NCI-H2107 (cell line): ENCODE measurements at regions not wholly inside any gene's neighbourhood (a gene's known extent, or its start where the extent isn't known, plus 50 kb on each side); places are given as distances from the start of the nearest gene placed in this dataset.
"Not testable (repeated sequence)": the region's sequence is repeated elsewhere in the genome, so short reads cannot be mapped to it uniquely, and the experiment has no call there.

ENCODE experiments used
- DNase-seq: peaks from one replicate; lab custom pipeline; 2025; lab: John Stamatoyannopoulos, UW

- no peak for DNase-seq
These were observed 156.3 kb upstream of the SKOR2 start for GRCh38 chr18:47407736-47408135.

GRCh38 chr18:47404845-47405244, 153.4 kb upstream of the SKOR2 start:
- no peak for DNase-seq

GRCh38 chr18:47403949-47404348, 152.5 kb upstream of the SKOR2 start:
- no peak for DNase-seq

GRCh38 chr18:47403317-47403716, 151.9 kb upstream of the SKOR2 start:
- no peak for DNase-seq

GRCh38 chr18:47399475-47399874, 148.0 kb upstream of the SKOR2 start:
- no peak for DNase-seq

GRCh38 chr18:47397671-47398319, 146.3 kb upstream of the SKOR2 start:
- DNase-seq: no peak

- no peak for DNase-seq
These were observed 140.2 kb upstream of the SKOR2 start for GRCh38 chr18:47391665-47392064.

- DNase-seq: no peak
These were observed 139.1 kb upstream of the SKOR2 start for GRCh38 chr18:47390410-47391024.

- no peak for DNase-seq
These were observed 137.8 kb upstream of the SKOR2 start for GRCh38 chr18:47389210-47389609.

GRCh38 chr18:47387864-47388263, 136.4 kb upstream of the SKOR2 start:
- DNase-seq: no peak

GRCh38 chr18:47383729-47384128, 132.3 kb upstream of the SKOR2 start:
- no peak for DNase-seq

GRCh38 chr18:47381975-47382570, 130.6 kb upstream of the SKOR2 start:
- DNase-seq: no peak

GRCh38 chr18:47380153-47380552, 128.7 kb upstream of the SKOR2 start:
- DNase-seq: no peak

- DNase-seq: no peak
These were observed 122.0 kb upstream of the SKOR2 start for GRCh38 chr18:47373465-47373864.

- DNase-seq: no peak
These were observed 118.6 kb upstream of the SKOR2 start for GRCh38 chr18:47370052-47370451.

GRCh38 chr18:47354061-47354460, 102.6 kb upstream of the SKOR2 start:
- DNase-seq: not testable (repeated sequence)

- DNase-seq: no peak
These were observed 94.6 kb upstream of the SKOR2 start for GRCh38 chr18:47346016-47346415.

- DNase-seq: no peak
These were observed 93.8 kb upstream of the SKOR2 start for GRCh38 chr18:47345291-47345690.

- no peak for DNase-seq
These were observed 91.8 kb upstream of the SKOR2 start for GRCh38 chr18:47343291-47343690.

- DNase-seq: no peak
These were observed 91.1 kb upstream of the SKOR2 start for GRCh38 chr18:47342566-47342965.

- no peak for DNase-seq
These were observed 90.2 kb upstream of the SKOR2 start for GRCh38 chr18:47341678-47342077.

- no peak for DNase-seq
These were observed 83.5 kb upstream of the SKOR2 start for GRCh38 chr18:47334966-47335365.

GRCh38 chr18:47333926-47334635, 82.6 kb upstream of the SKOR2 start:
- DNase-seq: no peak
